ENCODE measurements at regions not wholly inside any gene's neighbourhood (a gene's known extent, or its start where the extent isn't known, plus 50 kb on each side); places are given as distances from the start of the nearest gene placed in this dataset.

DNA sequence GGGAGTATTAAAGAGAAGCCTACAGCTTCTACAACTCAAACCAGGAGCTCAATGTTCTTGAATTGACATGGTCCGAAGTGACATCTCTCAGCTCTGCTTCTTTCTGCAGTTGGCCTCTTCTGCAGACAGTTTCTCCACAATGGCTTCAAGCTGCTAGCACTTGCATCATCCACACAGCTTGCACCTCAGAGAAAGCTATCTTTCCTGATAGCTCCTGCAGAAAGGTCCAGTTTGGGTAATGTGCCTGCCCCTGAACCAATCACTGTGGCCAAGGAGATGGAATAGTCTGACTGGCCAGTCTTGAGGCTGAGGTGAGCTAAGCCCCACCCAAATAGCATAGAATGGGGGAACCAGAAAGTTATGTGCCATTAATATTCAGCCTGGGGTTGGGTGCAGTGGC, 95.8 kb upstream of the ABCA1 start:
- DNase-seq (ENCODE audit: low spot score), result no peak

DNA sequence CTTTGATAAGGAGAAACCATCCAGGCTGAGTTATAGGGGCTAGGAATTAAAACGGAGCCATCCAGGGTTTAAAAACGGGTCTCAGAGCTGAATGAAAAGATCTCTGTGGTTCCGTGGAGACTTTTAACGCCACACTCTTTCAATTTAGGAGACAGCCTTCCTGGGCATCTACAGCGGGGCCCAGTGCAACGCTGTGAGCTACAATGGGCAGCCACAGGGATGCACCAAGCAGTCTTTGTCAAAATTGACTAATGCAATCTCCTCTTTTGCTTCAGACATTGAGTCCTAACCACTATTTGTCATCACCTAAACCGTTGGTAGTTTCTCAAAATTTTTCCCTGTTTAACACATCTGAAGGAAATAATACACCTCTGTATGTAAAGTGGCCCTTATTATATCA, 96.6 kb upstream of the ABCA1 start:
- no peak for DNase-seq (ENCODE audit: low spot score)

DNA sequence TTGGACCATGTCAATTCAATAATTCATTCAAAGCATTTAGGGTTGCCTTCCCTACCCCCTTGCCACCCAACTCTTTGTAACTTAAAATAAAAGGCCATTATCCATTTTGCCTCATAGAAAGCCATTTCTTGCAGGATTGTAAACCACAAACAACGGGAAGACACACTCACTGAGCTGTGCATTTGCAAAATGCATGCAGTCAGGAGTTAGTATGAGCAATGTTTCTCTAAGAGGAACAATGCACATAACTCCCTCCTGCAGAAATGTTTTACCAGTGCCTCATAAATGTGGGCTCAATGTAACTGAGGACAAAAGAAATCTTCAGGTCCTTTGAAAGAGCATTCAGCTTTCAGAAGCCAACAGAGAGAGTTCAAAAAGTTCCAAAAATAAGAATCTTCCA, 98.5 kb upstream of the ABCA1 start:
- DNase-seq (ENCODE audit: low spot score), result no peak

DNA sequence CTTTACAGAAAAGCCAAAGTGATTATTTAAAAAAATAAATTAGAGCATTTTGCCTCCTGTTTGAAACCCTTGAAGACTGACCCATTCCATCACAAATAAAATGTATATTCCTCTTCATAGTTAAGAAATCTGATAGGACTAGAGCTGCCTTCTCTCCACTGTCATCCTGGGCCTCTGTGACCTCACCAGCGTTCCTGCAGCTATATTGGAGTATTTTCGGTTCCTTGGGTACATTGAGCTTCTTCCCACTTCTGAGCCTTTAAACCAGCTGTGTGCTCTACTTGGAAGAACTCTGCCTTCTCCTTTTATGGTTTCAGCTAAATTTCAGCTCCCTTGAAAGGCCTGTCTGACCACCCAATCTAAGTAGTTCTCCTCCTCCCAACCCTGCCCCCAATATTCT, 99.1 kb upstream of the ABCA1 start:
- no peak for DNase-seq (ENCODE audit: low spot score)

DNA sequence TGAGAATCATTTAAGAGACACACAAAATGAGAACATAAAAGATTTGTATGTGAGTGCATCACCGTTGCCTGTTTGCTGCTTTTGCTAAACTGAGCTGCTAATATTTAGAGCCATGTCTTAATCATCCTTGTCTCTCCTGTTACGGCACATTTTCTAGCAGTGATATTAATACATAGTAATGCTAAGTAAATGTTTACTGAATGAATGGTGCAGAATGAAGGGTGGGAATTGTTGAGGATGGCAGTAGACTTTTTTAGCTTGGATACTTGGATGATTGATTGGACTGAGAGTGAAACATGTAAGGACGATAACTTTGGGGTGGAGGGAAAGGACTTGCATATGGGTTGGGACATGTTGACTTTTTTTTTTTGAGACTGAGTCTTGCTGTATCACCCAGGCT, 102.3 kb upstream of the ABCA1 start:
- DNase-seq (ENCODE audit: low spot score), result no peak

DNA sequence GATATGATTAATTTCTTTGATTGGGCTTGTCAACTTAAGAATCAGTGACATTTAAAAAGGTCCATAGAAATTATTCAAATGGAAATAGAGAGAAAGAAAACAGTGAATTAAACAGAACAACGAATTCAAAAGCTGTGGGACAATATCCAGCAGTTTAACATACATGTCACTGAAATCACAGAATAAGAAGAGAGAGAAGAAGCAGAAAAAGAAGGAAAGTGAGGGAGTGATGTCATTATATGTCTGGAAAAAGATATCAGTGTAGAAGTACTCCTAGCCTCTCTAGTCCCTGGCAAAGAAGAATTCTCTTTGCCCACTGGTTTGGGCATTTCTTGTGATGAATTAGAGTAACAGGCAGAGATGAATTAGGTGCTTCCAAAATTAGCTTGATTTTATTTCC, 109.2 kb upstream of the ABCA1 start:
- no peak for DNase-seq (ENCODE audit: low spot score)

DNA sequence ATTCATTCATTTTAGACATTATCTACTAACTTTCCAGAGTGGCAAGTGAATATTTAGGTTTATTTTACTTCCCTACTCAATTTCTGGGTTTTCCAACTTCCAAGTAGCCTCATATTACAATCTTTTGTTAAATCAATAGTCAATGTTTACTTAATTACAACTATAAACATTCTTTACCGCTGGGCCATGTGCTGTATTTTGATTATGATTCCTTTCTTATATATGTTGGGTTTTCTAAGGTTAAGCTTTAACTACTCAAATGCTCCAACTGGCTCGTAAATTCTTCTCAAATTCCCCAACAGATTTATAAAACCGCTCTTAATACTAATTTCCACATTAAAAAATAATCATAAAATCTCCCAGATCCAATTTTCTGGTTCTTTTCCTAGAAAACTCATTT, 110.1 kb upstream of the ABCA1 start:
- DNase-seq (ENCODE audit: low spot score), result no peak

DNA sequence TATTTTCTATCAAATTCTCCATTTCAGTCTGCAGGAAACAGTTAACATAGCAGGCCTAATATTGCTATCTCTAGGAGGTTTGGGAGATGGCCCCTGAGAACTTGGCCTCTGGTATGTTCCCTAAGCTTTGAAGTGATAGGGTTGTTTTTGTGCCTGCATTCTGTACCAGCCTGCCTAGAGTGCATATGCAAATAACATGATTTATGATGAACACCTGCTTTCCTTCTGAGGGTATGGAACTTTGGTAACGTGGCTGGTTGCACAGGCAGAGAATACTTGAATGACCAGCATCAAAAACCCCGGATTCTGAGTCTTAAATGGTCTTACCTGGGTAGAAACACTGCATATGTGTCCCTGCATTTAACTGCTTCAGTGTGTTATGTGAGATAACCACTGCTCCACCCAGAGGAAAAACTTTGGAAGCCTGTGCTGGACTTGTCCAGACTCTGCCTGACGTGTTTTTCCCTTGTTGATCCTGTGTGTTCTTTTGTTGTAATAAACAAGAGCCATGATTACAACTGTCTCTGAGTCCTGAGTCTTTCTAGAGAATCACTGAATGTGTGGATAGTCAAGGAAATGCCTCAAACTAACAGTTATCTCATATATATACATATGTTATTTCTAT, 111.3 kb upstream of the ABCA1 start:
- DNase-seq (ENCODE audit: low spot score), result no peak

DNA sequence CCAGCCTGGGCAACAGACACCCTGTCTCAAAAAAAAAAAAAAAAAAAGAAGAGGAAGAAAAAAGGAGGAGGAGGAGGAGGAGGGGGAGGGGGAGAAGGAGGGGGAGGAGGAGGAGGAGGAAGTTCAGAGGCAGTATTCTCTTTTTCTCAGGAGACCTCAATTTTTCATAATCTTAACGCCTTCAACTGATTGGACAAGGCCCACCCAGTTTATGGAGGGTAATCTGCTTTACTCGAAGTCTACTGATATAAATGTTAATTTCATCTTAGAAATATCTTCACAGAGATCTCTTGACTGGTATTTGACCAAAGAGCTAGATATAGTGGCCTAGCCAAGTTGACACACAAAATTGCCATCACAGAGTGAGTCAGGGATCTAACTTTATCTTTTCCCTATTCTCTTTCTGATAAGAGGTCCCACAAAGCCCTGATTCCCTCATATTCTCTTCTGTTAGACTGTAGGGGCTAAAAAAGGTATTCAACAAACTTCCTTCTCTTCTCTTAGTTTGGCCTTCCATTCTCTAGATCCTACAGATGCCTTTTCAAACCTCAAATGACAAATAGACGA, 115.5 kb upstream of the ABCA1 start:
- no peak for DNase-seq (ENCODE audit: low spot score)

DNA sequence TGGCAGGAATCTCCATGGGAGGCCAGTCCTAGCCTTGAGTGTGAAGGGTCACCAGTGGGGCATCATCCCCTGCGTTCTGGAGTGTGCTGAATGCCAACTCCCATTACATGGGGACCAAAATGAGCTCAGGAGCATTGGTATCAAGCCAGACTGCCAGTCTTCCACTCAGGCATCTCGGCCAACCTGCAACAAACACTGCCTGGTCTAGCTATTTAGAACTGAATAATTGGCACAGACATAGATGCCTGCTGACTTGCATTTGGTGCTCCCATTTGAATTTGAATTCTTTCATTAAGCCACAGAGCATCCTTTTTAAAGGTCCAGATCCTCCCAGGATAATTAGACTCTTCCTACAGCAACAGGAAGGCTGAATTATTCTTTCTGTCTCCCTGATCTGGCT, 116.6 kb upstream of the ABCA1 start:
- peak; percentile 72 for DNase-seq (ENCODE audit: low spot score)

DNA sequence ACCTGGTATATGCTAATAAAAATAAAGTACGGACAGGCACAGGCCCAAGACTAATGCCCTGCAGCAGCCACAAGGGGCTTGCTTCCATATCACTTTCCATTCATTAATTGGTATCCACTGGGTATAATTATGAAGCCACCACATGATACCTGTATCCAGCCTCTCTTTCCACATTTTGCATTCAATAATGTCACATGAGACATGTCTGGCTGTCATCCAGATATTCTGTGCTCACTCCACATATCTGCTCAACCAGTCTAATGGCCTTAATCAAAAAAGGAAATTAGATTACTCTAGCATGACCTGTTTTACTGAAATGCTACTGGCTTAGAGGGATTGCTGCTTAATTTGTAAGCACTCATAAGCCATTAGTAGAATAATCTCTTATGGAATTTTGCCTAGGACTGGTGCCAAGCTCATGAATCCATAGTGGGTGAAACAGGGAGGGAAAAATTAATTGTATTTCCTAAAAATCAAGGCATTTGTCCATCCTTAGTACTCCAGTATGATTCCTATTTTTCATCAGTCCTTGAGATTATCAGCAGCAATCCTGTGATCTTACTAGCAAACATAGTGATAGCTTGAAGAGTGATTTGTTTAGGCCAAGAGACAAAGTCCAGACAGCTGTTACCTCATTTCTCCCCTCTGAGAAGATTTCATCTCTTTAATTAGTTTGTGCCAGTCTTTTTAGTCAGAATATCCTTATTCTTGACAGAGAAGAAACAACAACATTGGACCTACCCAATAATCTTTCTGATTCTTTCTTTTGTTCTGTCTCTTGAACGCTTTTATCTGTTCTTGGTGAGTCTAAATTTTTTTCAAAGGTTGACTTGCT, 119.2 kb upstream of the ABCA1 start:
- DNase-seq (ENCODE audit: low spot score), result no peak

DNA sequence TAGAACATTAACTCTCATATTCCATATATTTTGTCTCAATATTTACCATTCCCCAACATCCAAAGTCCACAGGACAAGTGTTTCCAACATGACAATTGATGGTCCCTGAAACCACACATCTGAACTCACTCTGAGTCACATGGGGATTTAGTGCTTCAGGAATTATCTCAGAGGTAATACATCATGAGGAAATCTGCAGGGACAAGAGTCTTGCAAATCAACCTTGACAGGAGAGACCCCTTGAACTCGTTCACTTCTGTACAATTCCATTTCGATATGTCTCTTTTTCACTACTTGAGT, 119.7 kb upstream of the ABCA1 start:
- no peak for DNase-seq (ENCODE audit: low spot score)

DNA sequence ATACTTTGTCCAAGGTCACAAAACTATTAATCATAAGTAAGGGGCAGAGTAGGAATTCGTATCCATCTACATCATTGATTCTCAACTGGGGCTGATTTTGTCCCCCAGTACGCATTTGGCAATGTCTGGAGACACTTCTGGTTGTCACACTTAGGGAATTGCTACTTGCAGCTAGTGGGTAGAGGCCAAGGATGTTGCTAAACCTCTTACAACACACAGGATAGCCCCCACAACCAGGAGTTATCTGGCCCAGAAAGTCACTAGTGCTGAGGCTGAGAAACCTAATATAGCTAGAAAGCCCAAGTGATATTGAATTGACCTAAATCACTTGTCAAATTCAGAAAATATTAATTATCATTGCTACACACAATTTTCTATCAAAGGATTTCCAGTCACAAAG, 120.4 kb upstream of the ABCA1 start:
- DNase-seq (ENCODE audit: low spot score), result no peak

DNA sequence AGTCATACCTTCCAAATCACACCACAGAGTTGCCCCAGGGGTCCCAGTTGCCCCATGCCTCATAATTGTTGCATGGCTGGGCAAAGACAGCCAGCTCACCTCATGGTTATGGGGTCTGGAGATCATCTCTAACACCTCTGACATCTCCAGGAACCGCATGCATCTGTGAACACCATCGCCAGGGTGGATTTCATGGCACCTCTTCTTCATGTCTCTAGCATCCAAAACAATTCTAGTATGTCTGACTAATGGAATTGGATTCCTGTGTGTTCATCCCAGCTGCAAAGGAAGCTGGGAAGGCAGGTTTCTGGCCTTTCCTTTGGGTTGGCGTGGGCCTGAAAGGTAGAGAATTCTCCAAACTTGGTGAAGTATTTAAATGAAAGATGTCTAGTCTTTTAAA, 122.3 kb upstream of the ABCA1 start:
- no peak for DNase-seq (ENCODE audit: low spot score)

DNA sequence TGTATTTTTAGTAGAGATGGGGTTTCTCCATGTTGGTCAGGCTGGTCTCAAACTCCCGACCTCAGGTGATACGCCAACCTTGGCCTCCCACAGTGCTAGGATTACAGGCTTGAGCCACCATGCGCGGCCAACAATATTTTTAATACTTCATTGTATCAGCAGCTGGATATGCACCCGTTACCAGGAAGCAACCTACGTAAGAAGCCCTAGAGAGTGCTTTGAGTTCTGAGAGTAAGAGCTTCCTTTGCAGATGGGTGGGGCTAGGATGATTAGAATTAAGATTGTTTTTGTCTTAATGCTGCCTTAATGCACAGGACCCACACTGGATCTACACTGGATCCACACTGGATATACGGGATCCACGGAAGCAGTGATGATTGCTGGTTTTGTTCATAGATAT, 123.9 kb upstream of the ABCA1 start:
- DNase-seq (ENCODE audit: low spot score), result no peak

DNA sequence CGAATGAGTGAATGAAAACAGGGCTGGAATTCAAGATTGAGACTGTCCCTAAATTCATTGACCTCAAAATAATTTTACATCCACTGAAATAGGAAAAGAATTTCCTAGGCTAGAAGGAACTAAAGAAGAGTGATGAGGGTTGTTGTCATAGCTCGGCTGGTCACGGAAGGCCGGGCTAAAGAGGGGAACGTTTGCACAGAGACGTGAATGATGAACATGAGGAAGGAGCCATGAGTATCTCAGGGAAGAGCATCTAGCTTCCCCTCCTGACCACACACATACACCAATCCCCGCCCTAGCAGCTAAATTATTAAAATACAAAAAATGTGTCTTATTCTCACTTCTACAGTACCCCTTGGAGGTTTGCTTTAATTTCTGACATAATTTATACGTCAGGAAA, 124.4 kb upstream of the ABCA1 start:
- no peak for DNase-seq (ENCODE audit: low spot score)

DNA sequence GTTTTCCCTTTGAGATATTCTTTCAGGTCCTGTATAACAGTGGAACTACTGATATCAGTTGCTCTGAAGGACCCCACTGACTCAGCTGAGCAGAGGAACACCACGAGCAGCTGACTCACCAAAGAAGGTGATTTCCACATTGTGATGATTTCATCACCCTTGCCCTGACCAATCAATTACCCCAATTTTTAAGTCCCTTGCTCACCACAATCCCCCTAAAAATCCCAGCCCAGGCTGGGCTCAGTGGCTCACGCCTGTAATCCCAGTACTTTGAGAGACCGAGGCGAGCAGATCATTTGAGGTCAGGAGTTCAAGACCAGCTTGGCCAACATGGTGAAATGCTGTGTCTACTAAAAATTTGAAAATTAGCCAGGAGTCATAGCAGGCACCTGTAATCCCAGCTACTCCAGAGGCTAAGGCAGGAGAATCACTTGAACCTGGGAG, 125.3 kb upstream of the ABCA1 start:
- no peak for DNase-seq (ENCODE audit: low spot score)

DNA sequence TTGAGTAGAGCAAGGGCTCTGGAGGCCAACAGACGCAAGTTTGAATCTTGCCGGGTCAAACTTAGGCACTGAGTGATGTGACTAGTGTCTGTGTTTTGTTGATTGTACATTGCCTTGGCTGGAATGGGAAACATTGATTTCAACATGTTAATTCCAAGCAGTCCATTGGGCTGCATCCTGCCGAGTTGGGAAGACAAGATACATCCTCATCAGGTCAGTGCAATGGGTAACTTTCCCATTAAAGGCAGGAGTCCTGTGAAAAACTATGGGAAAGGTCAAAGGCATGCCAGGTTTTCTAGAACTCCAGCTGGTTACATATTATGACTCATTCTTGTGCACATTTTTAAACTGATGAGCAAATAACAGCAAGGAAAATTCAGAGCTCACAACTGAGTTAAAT, 126.5 kb upstream of the ABCA1 start:
- DNase-seq (ENCODE audit: low spot score), result no peak

DNA sequence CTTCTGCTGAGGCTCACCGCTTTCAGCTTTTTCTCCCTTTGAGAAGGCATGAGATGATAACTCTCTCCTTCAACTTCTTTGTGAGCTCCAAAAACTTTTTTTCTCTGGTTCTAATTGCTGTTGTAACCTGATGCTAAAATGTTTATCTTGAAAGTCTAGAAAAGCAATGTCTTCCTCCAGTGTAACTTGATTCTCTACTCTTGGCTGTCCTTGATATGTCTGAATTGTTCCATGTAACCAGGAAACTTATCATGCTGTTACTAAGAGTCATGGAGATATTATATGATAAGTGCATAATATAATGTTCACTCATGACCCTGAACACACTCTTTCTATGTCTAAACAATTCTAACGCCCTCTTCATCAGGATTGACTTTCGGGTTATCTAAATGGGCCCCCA, 128.0 kb upstream of the ABCA1 start:
- DNase-seq (ENCODE audit: low spot score), result no peak

DNA sequence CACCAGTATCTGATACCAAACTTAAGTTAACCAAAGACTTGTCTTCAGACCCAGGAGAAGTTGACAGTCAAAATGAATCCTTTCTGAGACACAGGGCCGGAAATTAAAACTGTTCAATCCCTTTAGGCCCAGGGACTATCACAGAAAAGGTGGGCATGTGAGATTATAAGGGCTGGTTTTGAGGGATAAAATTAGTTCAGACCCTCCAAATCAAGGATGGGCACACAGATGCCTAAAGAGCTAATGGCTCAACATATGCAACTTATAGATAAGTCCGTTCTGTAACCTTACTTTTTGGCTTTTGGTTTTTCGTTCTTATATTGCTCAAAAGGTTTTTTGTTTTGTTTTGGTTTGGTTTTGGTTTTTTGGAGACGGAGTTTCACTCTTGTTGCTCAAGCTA, 129.6 kb upstream of the ABCA1 start:
- DNase-seq (ENCODE audit: low spot score), result no peak

DNA sequence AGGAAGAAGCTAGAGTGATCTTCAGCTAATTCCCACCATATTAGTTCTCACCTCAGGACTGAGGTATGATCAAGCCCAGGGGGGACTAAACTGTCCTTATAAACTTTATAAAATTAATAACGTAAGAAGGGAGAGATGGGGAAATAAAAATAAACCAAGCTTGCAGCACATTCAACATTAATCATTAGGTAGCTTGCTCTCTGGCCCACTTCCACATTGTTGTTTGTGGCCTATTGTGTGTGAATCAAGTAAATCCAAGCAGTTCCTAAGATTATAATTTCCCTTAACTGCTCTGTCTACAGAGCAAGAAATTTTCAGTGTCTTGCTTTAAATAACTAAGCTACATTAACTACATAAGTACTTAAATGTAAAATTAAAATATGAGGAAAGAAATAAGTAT, 131.3 kb upstream of the ABCA1 start:
- no peak for DNase-seq (ENCODE audit: low spot score)

DNA sequence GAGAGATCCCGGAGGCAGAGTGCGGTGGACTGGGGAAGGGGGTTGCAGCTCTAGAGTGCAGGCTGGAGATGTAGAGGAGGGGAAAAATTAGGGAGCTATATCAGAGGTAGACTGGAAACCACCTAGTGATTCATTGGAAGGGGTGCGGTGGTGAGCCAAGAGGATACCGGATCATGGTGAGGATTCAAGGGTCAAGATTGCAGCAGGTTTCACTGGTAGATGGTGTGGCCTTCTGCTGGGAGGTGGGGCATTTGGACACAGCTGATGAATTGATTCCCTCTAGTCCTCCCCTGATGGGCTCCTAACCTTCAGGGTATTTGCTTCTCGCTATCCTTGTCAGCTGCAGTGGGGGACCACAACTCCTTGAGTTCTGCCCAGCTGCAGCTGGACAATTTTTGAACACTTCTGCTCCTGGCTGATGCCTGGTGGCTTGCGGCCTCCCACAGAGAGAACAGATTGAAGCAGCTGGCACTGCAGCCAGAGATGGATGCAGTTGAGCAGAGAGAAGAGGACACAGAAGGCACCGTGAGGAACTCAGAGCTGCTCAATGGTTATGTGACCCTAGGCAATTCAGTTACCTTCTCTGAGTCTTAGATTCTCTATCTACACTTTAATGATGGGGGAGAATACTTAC, 134.4 kb upstream of the ABCA1 start:
- DNase-seq (ENCODE audit: low spot score), result no peak
